GM12891 (cell line): ENCODE measurements at regions not wholly inside any gene's neighbourhood (a gene's known extent, or its start where the extent isn't known, plus 50 kb on each side); places are given as distances from the start of the nearest gene placed in this dataset.

Experiments
- PAX5 ChIP-seq: IDR thresholded peaks from 2 replicates; pipeline ENCODE4 v1.6.1; 2011; ENCODE audit warnings: low read length, moderate library complexity, mild to moderate bottlenecking; ENCODE audit not compliant: insufficient read depth, severe bottlenecking
- POLR2A ChIP-seq: IDR thresholded peaks from 2 replicates; pipeline ENCODE4 v1.6.1; 2011; ENCODE audit warnings: low read depth, low read length, control low read depth
- POLR2AphosphoS5 ChIP-seq: IDR thresholded peaks from 2 replicates; pipeline ENCODE4 v1.6.1; 2011; ENCODE audit warnings: low read depth, low read length, control low read depth
- POU2F2 ChIP-seq: IDR thresholded peaks from 2 replicates; pipeline ENCODE4 v1.6.1; 2011; ENCODE audit warnings: low read depth, mild to moderate bottlenecking, control low read depth, low read length, moderate library complexity
- SPI1 ChIP-seq: IDR thresholded peaks from 2 replicates; pipeline ENCODE4 v1.6.1; 2011; ENCODE audit warnings: low read depth, low read length, control low read depth
- TAF1 ChIP-seq: IDR thresholded peaks from 2 replicates; pipeline ENCODE4 v1.6.1; 2011; ENCODE audit warnings: low read depth, low read length, control low read depth

GRCh38 chr1:13878021-13878420 lies 178.0 kb downstream of the PRDM2 start:
- TF ChIP-seq POLR2AphosphoS5 (no peak), POLR2A (no peak), TAF1 (no peak), POU2F2 (no peak), SPI1 (no peak), PAX5 (no peak)
